ENCODE measurements at regions not wholly inside any gene's neighbourhood (a gene's known extent, or its start where the extent isn't known, plus 50 kb on each side); places are given as distances from the start of the nearest gene placed in this dataset.

DNA sequence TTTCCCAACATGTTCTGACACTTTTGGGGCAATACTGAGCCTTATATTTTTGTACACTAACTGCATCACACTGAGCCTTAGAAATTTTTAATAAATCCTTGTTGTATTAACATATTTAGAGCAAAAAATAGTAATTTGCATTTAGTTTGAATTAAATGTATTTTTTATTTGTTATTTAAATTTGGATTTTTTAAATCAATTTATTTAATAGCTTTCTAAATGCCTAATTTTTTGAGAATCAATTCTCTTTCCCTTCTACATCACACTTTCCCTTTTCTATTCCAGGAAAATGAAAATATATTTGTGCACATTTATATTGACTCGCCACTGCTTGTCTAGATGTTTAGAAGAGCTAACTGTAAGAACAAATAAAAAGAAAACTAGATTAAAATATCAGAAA is 414.6 kb upstream of the POM121L12 start:
- TF ChIP-seq EZH2 (IDR thresholded peaks at IDR 0.05) (no peak), EZH2phosphoT487 (IDR thresholded peaks at IDR 0.05) (no peak)
- TF ChIP-seq, protein P1, sequence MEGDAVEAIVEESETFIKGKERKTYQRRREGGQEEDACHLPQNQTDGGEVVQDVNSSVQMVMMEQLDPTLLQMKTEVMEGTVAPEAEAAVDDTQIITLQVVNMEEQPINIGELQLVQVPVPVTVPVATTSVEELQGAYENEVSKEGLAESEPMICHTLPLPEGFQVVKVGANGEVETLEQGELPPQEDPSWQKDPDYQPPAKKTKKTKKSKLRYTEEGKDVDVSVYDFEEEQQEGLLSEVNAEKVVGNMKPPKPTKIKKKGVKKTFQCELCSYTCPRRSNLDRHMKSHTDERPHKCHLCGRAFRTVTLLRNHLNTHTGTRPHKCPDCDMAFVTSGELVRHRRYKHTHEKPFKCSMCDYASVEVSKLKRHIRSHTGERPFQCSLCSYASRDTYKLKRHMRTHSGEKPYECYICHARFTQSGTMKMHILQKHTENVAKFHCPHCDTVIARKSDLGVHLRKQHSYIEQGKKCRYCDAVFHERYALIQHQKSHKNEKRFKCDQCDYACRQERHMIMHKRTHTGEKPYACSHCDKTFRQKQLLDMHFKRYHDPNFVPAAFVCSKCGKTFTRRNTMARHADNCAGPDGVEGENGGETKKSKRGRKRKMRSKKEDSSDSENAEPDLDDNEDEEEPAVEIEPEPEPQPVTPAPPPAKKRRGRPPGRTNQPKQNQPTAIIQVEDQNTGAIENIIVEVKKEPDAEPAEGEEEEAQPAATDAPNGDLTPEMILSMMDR (IDR thresholded peaks at IDR 0.05), result no peak

Measured in neural progenitor cell (in vitro differentiated cells).